GM18951 (cell line): ENCODE measurements at regions not wholly inside any gene's neighbourhood (a gene's known extent, or its start where the extent isn't known, plus 50 kb on each side); places are given as distances from the start of the nearest gene placed in this dataset.

ENCODE experiments used
- POLR2A ChIP-seq: IDR thresholded peaks from 4 replicates; pipeline ENCODE4 v1.6.1; 2011; ENCODE audit warnings: mild to moderate bottlenecking; ENCODE audit not compliant: insufficient read length, insufficient read depth; ENCODE audit errors: extremely low read depth
- in situ Hi-C: fragments of 300-500 bp; cut with MboI; formaldehyde crosslinking; loops from one replicate; pipeline ENCODE4 v1.12.0; 2022; ENCODE audit warnings: low sequenced_read_pairs, mixed read lengths, inconsistent platforms; ENCODE audit not compliant: unreplicated experiment

DNA sequence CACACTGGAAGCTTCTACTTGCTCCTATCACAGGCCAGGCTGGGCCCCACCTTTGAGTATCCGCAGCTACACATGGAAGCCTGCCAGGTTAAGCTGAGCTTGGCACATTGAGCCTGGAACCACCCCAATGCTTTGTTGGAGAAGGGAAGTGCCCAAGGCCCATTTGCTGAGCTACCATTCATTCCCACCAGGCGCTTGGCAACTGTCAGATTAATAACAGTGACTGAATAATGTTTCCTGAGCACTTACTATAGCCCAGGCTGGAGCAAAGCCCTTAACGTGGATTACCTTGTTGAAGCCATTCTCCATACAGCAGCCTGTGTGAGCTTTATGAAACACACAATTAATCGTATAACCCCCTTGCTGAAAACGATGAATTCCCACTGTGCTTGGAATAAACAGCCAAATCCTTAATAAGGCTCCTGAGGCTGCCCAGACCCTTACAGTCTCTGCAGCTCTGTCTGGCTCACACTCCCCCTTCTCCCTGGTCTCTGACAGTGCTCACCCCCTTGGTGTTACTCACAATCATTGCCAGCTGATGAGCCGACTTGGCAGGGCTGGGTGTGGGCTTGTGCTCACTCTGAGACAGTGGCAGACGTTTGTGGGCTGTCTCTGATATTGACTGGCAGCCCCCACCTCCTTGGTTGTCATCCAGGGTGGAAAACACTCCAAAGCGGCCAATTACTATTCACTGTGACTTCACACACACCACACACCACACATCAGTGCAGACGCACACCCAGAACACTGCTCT, 357.1 kb downstream of the MAFB start:
- in situ Hi-C loops: no loop called here
- no peak for TF ChIP-seq POLR2A

GRCh38 chr20:40331249-40331648, 357.8 kb downstream of the MAFB start:
- no peak for TF ChIP-seq POLR2A

DNA sequence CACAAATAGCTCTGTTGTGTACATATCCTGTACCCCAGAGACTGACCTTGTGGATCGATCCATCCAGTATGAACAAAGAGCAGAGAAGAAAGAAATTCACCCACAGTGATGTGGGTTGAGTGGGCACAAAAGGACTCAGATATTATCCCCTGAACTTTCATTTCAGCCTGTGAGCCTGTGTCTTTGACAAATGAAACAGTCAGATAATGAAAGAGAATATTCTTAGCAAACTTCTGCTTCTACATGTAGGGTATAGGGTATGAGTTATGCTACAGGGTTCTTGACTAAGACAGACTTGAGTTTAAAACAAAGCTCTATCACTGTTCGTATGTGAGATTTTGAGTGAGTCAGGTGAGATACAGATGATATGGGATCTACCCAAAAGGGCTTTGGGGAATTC, 359.7 kb downstream of the MAFB start:
- in situ Hi-C loops: no loop called here

More at GRCh38 chr20:40331249-40331648, 357.8 kb downstream of the MAFB start:
- in situ Hi-C loops: no loop called here

GRCh38 chr20:40326784-40327183, 362.3 kb downstream of the MAFB start:
- no peak for TF ChIP-seq POLR2A
- in situ Hi-C loops: no loop called here

More for the DNA sequence above, 359.7 kb downstream of the MAFB start:
- TF ChIP-seq POLR2A: no peak

- TF ChIP-seq POLR2A: no peak
- in situ Hi-C loops: no loop called here
Observed at GRCh38 chr20:40325006-40325568, 363.9 kb downstream of the MAFB start.

DNA sequence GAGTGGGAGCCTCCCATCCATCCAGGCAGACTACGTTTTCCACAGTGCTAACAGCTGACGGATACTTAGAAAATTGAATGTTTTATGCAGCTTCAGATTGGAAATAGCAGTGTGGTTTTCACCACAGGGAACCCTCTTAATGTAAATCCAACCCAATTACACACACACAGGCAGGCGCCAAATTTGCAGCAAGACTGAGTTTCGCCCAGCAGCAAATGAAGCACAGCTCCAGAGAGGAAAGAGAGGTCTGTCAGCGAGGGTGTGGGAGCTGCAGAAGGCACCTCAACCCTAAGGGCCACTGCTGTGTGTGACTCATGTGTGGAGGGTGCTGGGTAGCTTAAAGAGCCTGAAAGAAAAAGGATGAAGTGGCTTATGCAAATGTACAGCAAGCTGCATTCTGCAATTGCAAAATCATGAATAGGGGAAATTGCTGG, 365.7 kb downstream of the MAFB start:
- no peak for TF ChIP-seq POLR2A
- in situ Hi-C loops: no loop called here

GRCh38 chr20:40322941-40323340, 366.1 kb downstream of the MAFB start:
- in situ Hi-C loops: no loop called here

DNA sequence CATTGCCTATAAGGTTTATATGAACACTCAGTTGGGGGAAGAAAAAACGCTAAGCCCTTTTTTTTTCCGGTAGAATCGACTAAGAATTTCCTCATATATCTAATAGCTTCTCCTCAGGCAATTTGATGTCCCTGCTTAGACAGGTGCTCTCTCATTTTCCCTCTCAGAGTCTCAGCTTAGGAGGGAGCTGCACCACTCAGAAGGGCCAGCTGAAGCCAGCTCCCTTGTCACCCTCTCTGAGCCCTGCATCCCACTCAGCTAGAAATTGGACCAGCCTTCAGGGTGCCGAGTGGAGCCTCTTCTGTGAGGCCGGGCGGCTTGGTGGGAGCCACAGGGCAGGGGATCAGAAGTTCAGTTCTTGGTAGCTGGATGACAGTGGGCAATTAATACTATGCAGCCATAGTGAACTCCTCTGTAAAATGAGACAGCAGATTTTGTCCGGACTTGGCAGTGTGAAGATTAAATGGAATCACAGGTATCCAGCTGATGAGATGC, 368.5 kb downstream of the MAFB start:
- in situ Hi-C loops: no loop called here
- no peak for TF ChIP-seq POLR2A

More at GRCh38 chr20:40322941-40323340, 366.1 kb downstream of the MAFB start:
- TF ChIP-seq POLR2A: no peak

GRCh38 chr20:40319741-40320516, 369.1 kb downstream of the MAFB start:
- in situ Hi-C loops: no loop called here
- no peak for TF ChIP-seq POLR2A

DNA sequence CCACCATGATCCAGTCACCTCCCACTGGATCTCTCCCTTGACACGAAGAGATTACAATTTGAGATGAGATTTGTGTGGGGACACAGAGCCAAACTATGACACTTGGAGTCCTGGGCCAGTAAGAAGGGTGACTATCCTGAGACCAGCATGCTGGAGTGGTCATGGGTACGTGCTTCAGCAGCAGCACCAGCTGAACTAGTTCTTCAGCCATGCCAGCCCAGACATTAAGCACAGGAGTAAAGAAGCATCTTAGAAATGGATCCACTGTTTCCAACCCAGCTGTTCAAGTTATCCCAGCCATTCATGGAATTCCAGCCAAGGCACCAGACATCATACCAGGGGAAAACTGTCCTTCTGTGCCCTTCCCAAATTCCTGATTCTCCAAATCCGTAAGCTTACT, 370.0 kb downstream of the MAFB start:
- in situ Hi-C loops: no loop called here
- TF ChIP-seq POLR2A: no peak

DNA sequence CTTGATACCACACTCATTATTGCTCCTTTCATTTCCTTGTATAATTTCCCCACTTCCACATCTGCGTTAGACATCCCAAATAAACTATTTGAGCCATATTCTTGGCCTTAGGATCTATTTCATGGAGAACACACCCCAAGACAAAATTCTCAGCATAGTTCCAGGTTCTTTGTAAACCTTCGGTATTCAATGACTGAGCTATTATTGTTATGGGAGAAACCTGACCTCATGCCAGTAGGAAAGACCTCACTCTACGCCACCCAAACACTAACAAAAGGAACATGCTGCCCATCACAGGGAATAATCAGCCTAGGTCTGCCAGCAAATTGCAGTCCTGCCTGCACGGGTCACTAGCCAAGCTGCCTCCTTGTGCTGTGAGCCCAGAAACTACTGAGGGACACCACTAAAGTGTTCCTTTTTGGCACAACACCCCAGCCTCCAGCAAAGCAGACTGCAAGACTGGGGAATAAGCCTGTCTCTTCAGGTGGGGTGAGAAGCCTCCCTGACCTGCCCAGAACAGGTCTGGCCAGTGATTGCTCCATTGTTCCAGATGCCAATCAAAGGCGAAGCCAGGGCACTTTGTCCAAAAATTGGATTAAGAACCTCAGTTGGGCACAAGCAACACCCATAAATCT, 371.8 kb downstream of the MAFB start:
- TF ChIP-seq POLR2A: no peak
- in situ Hi-C loops: no loop called here

GRCh38 chr20:40314278-40314677, 374.8 kb downstream of the MAFB start:
- no peak for TF ChIP-seq POLR2A
- in situ Hi-C loops: no loop called here

GRCh38 chr20:40313730-40314129, 375.3 kb downstream of the MAFB start:
- in situ Hi-C loops: no loop called here
- no peak for TF ChIP-seq POLR2A
